Astrocyte (in vitro differentiated cells and primary cell): ENCODE measurements at regions not wholly inside any gene's neighbourhood (a gene's known extent, or its start where the extent isn't known, plus 50 kb on each side); places are given as distances from the start of the nearest gene placed in this dataset.

Experiments used
- DNase-seq: peaks from one replicate; pipeline ENCODE4 v3.0.0-alpha.2; 2010; ENCODE audit warnings: low read depth
- FAIRE-seq: peaks from 2 replicates; lab custom pipeline; 2011; peaks lifted over from hg19 to GRCh38; lab: Jason Lieb, UNC
- H2AFZ ChIP-seq: 2 replicates; pipeline ENCODE4 v1.6.0; 2012; ENCODE audit warnings: low read depth, low read length, inconsistent platforms
- H3K27ac ChIP-seq: 2 replicates; pipeline ENCODE4 v1.5.1; 2011; ENCODE audit warnings: low read depth, low read length, inconsistent platforms
- H3K27me3 ChIP-seq: 2 replicates; pipeline ENCODE4 v1.6.0; 2011; ENCODE audit warnings: low read length, inconsistent platforms; ENCODE audit not compliant: insufficient read depth
- H3K36me3 ChIP-seq: 2 replicates; pipeline ENCODE4 v1.5.1; 2011; ENCODE audit warnings: low read length, inconsistent platforms; ENCODE audit not compliant: insufficient read depth
- H3K4me1 ChIP-seq: 2 replicates; pipeline ENCODE4 v1.5.1; 2011; ENCODE audit warnings: low read length, inconsistent platforms; ENCODE audit not compliant: insufficient read depth
- H3K4me2 ChIP-seq: 2 replicates; pipeline ENCODE4 v1.6.0; 2012; ENCODE audit warnings: low read length, inconsistent platforms
- H3K4me3 ChIP-seq: 2 replicates; pipeline ENCODE4 v1.5.1; 2011; ENCODE audit warnings: low read depth, mild to moderate bottlenecking, low read length, inconsistent platforms; ENCODE audit not compliant: insufficient read depth
- H3K79me2 ChIP-seq: 2 replicates; pipeline ENCODE4 v1.6.0; 2012; ENCODE audit warnings: mild to moderate bottlenecking, low read length, inconsistent platforms; ENCODE audit not compliant: insufficient read depth
- H3K9ac ChIP-seq: 2 replicates; pipeline ENCODE4 v1.6.0; 2012; ENCODE audit warnings: mild to moderate bottlenecking, low read length, inconsistent platforms
- H3K9me3 ChIP-seq: 2 replicates; pipeline ENCODE4 v1.5.1; 2012; ENCODE audit warnings: low read depth, mild to moderate bottlenecking, low read length, inconsistent platforms; ENCODE audit not compliant: insufficient read depth
- H4K20me1 ChIP-seq: 2 replicates; pipeline ENCODE4 v1.6.0; 2012; ENCODE audit warnings: low read length, inconsistent platforms; ENCODE audit not compliant: insufficient read depth
- H3K27ac Mint-ChIP-seq: one replicate; pipeline ENCODE4 v1.8.0; 2021; ENCODE audit warnings: mild to moderate bottlenecking, mixed read lengths; ENCODE audit not compliant: unreplicated experiment
- H3K27me3 Mint-ChIP-seq: one replicate; pipeline ENCODE4 v1.8.0; 2021; ENCODE audit warnings: low read depth, mixed read lengths; ENCODE audit not compliant: unreplicated experiment
- H3K36me3 Mint-ChIP-seq: one replicate; pipeline ENCODE4 v1.8.0; 2021; ENCODE audit warnings: low read depth, mixed read lengths; ENCODE audit not compliant: unreplicated experiment
- H3K4me1 Mint-ChIP-seq: one replicate; pipeline ENCODE4 v1.8.0; 2021; ENCODE audit warnings: low read depth, mixed read lengths; ENCODE audit not compliant: unreplicated experiment
- H3K4me3 Mint-ChIP-seq: one replicate; pipeline ENCODE4 v1.8.0; 2021; ENCODE audit warnings: mild to moderate bottlenecking, moderate library complexity, mixed read lengths; ENCODE audit not compliant: unreplicated experiment
- H3K9me3 Mint-ChIP-seq: one replicate; pipeline ENCODE4 v1.8.0; 2021; ENCODE audit warnings: mild to moderate bottlenecking, mixed read lengths; ENCODE audit not compliant: unreplicated experiment
- EZH2 ChIP-seq: IDR thresholded peaks from 2 replicates; pipeline ENCODE4 v1.6.1; 2012; ENCODE audit warnings: mild to moderate bottlenecking, low read length, inconsistent platforms; ENCODE audit not compliant: insufficient read depth
- TF ChIP-seq, protein P1 (sequence below): IDR thresholded peaks from 2 replicates; pipeline ENCODE4 v1.5.1; 2011; ENCODE audit warnings: low read depth, mild to moderate bottlenecking, inconsistent platforms, low read length, moderate library complexity; ENCODE audit not compliant: insufficient read depth

GRCh38 chr3:11706604-11707003 is 62.9 kb upstream of the VGLL4 start:
- Histone ChIP-seq H3K4me2 (no peak overlapping the region), H3K79me2 (peaks cover 11% of the 10 kb centered on the region), H3K36me3 (no peaks in the 10 kb centered on the region), H3K9me3 (peaks cover 4% of the 10 kb centered on the region), H3K9ac (no peak overlapping the region), H3K4me3 (no peak overlapping the region), H2AFZ (no peak overlapping the region), H3K4me1 (no peaks in the 10 kb centered on the region), H4K20me1 (no peaks in the 10 kb centered on the region), H3K27me3 (no peaks in the 10 kb centered on the region), H3K27ac (no peak overlapping the region)
- FAIRE-seq (no peak), DNase-seq (no peak)
- no peaks in the 10 kb centered on the region for H3K4me1 Mint-ChIP-seq
- H3K27ac Mint-ChIP-seq, result no peak overlapping the region
- no peak overlapping the region for H3K4me3 Mint-ChIP-seq
- H3K9me3 Mint-ChIP-seq, result peaks cover 3% of the 10 kb centered on the region
- H3K36me3 Mint-ChIP-seq, result peaks cover 9% of the 10 kb centered on the region
- no peaks in the 10 kb centered on the region for H3K27me3 Mint-ChIP-seq
- TF ChIP-seq, protein P1, sequence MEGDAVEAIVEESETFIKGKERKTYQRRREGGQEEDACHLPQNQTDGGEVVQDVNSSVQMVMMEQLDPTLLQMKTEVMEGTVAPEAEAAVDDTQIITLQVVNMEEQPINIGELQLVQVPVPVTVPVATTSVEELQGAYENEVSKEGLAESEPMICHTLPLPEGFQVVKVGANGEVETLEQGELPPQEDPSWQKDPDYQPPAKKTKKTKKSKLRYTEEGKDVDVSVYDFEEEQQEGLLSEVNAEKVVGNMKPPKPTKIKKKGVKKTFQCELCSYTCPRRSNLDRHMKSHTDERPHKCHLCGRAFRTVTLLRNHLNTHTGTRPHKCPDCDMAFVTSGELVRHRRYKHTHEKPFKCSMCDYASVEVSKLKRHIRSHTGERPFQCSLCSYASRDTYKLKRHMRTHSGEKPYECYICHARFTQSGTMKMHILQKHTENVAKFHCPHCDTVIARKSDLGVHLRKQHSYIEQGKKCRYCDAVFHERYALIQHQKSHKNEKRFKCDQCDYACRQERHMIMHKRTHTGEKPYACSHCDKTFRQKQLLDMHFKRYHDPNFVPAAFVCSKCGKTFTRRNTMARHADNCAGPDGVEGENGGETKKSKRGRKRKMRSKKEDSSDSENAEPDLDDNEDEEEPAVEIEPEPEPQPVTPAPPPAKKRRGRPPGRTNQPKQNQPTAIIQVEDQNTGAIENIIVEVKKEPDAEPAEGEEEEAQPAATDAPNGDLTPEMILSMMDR, result no peak
- no peak for TF ChIP-seq EZH2

DNA sequence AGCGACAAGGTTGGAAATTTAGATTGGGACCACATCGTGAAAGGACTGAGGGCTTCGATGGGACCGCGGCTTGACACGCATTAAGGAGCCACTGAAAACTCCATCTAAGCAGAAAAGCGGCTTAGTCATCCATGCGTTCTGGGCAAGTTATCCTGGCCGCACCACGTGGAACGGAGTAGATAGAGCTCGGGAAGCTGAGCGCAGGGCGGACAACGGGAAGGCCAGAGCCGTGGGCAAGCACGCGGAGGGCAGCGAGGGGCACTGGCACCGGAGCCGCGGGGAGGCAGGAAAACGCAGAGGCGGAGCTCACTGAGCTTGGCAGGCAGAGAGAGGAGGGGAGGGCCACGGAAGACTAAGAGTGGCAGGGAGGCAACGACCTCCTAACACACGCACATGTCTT is 61.3 kb upstream of the VGLL4 start:
- no peak overlapping the region for H3K4me3 ChIP-seq
- Mint-ChIP-seq H3K4me1 (no peaks in the 10 kb centered on the region), H3K27me3 (no peaks in the 10 kb centered on the region), H3K9me3 (peaks cover 5% of the 10 kb centered on the region), H3K4me3 (no peak overlapping the region), H3K36me3 (peaks cover 11% of the 10 kb centered on the region), H3K27ac (no peak overlapping the region)
- peaks cover 6% of the 10 kb centered on the region for H3K79me2 ChIP-seq
- H4K20me1 ChIP-seq, result no peaks in the 10 kb centered on the region
- TF ChIP-seq EZH2, result no peak
- TF ChIP-seq, protein P1, result no peak
- peak; percentile 41 for DNase-seq
- H3K36me3 ChIP-seq, result no peaks in the 10 kb centered on the region
- H3K9ac ChIP-seq, result no peak overlapping the region
- H3K4me1 ChIP-seq, result no peaks in the 10 kb centered on the region
- H2AFZ ChIP-seq, result no peak overlapping the region
- no peak overlapping the region for H3K4me2 ChIP-seq
- H3K9me3 ChIP-seq, result peaks cover 4% of the 10 kb centered on the region
- no peak overlapping the region for H3K27ac ChIP-seq
- FAIRE-seq, result no peak
- no peaks in the 10 kb centered on the region for H3K27me3 ChIP-seq

GRCh38 chr3:11703146-11703545 is 59.4 kb upstream of the VGLL4 start:
- Histone ChIP-seq H3K4me1 (no peaks in the 10 kb centered on the region), H3K27ac (no peak overlapping the region), H3K9me3 (no peaks in the 10 kb centered on the region), H3K9ac (no peak overlapping the region), H3K36me3 (no peaks in the 10 kb centered on the region), H3K4me3 (no peak overlapping the region), H3K79me2 (no peaks in the 10 kb centered on the region), H3K27me3 (no peaks in the 10 kb centered on the region), H2AFZ (no peak overlapping the region), H3K4me2 (no peak overlapping the region), H4K20me1 (no peaks in the 10 kb centered on the region)
- no peak for DNase-seq
- TF ChIP-seq EZH2, result no peak
- TF ChIP-seq, protein P1, result no peak
- Mint-ChIP-seq H3K4me1 (peaks cover 14% of the 10 kb centered on the region), H3K27me3 (no peaks in the 10 kb centered on the region), H3K36me3 (peaks cover 7% of the 10 kb centered on the region), H3K4me3 (no peak overlapping the region), H3K9me3 (peaks cover 5% of the 10 kb centered on the region), H3K27ac (no peak overlapping the region)
- no peak for FAIRE-seq
